GOT3 (cell line): ENCODE measurements at regions not wholly inside any gene's neighbourhood (a gene's known extent, or its start where the extent isn't known, plus 50 kb on each side); places are given as distances from the start of the nearest gene placed in this dataset.

Experiments used
- DNase-seq: peaks from one replicate; lab custom pipeline; 2025; ENCODE audit warnings: mixed read lengths; lab: John Stamatoyannopoulos, UW

- no peak for DNase-seq
These were observed 1254.2 kb upstream of the SLC10A2 start for GRCh38 chr13:104320446-104320845.

DNA sequence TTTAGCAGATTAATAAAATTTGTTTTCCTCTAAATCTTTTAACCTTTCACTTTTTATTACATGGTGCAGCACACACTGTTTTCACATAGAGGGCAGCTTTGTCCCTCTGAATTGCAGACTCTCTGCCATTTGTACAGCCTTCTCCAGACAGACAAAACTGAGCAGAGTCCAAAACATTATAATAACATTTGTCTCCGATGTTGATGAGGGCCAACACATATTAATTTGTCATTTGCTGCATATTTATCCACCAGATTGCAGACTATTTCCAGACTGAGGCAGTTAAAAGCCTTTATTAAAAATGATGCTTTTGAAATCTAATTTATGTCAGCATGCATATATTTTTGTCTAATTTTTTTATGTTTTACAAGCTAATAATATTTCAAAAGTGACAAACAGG, 1251.9 kb upstream of the SLC10A2 start:
- DNase-seq: no peak

DNA sequence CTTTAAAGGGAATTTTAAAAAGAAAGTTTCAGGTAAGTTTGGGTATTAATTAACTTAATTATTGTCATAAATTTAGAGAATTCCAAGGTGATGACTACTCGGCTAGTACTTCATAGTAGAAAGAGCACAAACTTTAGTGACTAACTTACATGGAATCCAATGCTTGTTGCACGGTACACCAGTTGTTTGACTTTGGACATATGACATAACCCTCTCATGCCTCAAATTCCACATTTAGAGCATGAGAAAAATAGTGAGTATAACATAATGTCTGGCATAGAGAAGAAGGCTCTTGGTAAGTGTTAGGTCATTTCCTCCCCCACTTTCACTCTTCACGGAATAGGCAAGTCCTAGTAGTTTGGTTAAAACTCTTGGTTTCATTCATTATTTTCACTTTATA, 1249.4 kb upstream of the SLC10A2 start:
- DNase-seq: no peak

GRCh38 chr13:104314926-104315535, 1248.8 kb upstream of the SLC10A2 start:
- DNase-seq: no peak

DNA sequence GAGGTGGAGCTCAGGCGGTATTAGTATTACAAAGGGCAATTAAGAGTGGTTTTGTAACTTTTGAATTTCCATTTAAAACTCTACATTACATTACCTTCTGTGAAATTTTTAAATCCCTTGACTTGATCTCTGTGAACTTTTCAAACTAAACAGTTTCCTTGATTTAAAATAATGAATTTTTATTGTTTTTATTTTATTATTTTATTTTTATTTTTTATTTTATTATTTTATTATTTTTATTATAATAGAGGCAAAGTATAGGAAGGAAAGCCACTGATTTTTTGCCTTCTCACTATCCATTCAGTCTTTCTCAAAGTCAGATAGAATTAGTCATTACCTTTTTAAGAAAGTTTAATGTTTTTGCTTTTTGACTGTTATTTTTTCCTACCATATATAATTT, 1248.1 kb upstream of the SLC10A2 start:
- DNase-seq: no peak

DNA sequence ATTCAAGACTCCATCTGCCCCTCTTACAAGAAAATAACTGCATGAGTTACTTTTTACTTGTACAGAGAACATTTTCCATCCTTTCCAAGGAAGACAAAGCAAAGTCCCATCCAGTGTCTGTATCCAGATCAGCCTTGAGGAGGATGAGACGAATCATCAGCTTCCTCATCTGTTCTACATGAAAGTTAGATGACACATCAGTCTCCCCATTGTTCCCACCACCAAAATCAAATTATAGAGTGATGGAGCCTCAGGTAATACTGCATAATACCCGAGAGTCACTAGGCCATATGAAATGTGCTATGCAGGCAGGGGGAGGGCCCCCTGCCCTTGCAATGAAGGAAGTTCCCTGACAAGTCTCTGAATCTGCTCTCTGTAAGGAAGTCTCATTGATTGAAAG, 1244.6 kb upstream of the SLC10A2 start:
- no peak for DNase-seq

- DNase-seq: no peak
These were observed 1243.2 kb upstream of the SLC10A2 start for GRCh38 chr13:104309431-104309830.

GRCh38 chr13:104301171-104301975, 1235.2 kb upstream of the SLC10A2 start:
- no peak for DNase-seq

- DNase-seq: no peak
These were observed 1230.9 kb upstream of the SLC10A2 start for GRCh38 chr13:104297075-104297474.

DNA sequence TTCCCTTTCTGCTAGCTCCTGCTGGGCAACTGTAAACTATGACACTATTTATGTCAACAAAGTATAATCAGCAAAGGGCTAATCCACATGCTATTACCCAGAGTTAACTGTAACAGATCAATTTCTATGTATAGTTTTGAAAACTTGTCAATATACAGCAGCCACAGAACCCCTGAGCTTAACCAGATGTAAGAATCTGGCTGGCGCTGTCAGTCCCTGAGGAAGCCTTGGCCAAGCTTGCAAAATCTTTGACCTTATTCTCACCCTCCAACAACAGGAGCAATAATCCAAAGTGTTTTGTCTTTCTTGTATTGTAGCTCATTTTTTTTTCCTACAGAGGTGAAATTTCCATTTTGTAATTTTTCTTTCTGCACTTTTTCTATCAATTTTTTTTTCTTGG, 1230.1 kb upstream of the SLC10A2 start:
- DNase-seq: no peak

GRCh38 chr13:104295537-104295936, 1229.3 kb upstream of the SLC10A2 start:
- no peak for DNase-seq

- DNase-seq: no peak
These were observed 1223.2 kb upstream of the SLC10A2 start for GRCh38 chr13:104289400-104289799.

GRCh38 chr13:104288496-104288895, 1222.3 kb upstream of the SLC10A2 start:
- no peak for DNase-seq

GRCh38 chr13:104286566-104287290, 1220.5 kb upstream of the SLC10A2 start:
- DNase-seq: no peak

DNA sequence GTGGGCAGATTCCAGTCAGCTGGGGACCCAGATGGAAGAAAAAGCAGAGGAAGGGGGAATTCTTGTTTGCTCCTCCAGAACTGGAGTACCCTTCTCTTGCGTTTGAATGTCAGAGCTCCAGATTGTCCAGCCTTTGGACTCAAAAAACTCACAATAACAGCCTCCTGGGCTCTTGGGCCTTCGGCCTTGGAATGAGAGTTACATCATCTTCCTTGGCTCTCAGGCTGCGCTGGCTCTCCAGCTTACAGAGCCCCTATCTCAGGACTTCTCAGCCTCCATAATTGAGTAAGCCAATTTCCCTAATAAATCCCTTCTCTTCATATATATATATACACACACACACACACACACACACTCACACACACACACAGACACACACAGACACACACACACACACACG, 1215.7 kb upstream of the SLC10A2 start:
- DNase-seq: no peak

- no peak for DNase-seq
These were observed 1204.5 kb upstream of the SLC10A2 start for GRCh38 chr13:104270731-104271130.

DNA sequence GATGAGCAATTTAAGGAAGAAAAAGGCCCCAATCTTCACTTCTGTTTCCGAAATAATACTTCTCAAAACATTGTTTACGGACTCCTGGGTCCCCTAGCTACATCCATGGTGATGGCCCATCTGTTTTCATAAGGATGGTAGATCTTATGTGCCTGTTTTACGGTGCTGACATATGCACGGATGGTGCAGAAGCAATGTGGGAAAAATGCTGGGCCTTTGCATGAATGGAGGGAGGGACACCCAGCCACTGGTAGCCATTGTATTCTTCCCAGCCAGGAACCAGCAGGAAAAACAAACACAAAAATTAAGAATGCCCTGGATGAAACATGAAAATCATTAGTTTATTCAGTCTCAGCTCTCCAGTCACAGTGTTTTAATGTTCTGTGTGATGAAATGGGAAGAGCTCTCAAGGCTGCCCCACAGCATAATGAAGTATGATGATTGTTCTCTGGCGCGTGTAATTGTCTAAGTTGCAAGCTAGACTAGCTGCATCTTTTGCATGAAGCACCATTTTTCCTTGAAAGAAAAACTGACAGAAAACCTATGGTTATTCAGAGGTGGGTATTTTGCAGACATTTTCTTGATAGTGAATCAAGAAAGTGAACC, 1201.1 kb upstream of the SLC10A2 start:
- no peak for DNase-seq

DNA sequence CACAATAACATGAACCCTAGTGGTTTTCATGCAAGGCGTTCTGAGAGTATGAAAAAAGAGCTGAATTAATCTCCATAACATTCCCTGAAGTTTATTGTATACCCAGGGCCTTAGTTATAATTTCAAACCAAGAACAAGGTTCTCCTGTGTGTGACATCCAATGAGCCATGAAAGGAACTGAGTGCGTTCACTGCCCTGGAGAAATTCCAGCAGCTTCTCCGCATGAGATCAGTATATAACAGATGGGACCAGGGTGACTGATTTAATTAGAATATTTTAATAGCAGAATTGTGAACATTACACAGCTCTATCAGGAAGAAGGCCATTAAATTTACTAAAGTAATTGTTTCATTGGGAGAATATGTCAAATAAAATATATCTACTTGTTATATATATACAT, 1190.5 kb upstream of the SLC10A2 start:
- DNase-seq: no peak

- DNase-seq: no peak
These were observed 1187.0 kb upstream of the SLC10A2 start for GRCh38 chr13:104253063-104253680.

GRCh38 chr13:104251931-104252330, 1185.7 kb upstream of the SLC10A2 start:
- DNase-seq: no peak

GRCh38 chr13:104246955-104247354, 1180.7 kb upstream of the SLC10A2 start:
- DNase-seq: no peak

DNA sequence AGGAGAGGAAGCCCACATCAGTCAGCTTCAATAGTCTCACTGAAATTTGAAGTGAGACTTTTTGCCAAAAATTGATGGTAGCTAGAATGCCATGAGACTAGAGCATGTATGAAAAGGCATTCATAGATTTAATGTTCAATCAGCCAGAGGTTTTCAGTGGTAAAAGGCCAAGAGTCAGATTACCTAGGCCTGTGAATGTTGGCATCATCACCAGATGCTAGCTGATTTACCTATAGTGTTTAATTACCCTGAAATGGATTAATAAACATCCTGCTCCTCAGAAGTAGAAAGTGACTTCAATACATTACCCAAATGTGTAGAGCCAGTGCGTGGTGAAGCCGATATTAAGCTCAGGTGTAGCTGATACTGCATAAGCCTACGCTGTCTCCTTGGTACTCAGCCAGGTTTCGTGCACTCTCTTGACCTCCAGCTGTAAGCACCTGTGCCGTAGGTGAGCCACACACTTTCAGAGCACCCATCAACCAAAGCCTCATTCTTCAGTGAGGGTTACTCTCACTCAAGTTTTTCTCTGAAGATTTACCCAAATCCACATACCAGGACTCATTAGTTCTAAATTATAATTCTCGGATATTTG, 1140.3 kb upstream of the SLC10A2 start:
- DNase-seq: no peak
